ENCODE measurements at regions not wholly inside any gene's neighbourhood (a gene's known extent, or its start where the extent isn't known, plus 50 kb on each side); places are given as distances from the start of the nearest gene placed in this dataset.

- DNase-seq (ENCODE audit: insufficient read length) (no peak), FAIRE-seq (no peak)
- TF ChIP-seq POLR2A (IDR thresholded peaks at IDR 0.05; ENCODE audit: low read depth, low read length): no peak
Observed at GRCh38 chr9:86721226-86721781, 226.0 kb downstream of the GAS1 start.

GRCh38 chr9:86720639-86721225 is 226.6 kb downstream of the GAS1 start:
- TF ChIP-seq POLR2A (IDR thresholded peaks at IDR 0.05; ENCODE audit: low read depth, low read length): no peak
- no peak for TF ChIP-seq POLR2AphosphoS5 (IDR thresholded peaks at IDR 0.05; ENCODE audit: low read depth, low read length)
- no peak for TF ChIP-seq TAF1 (IDR thresholded peaks at IDR 0.05; ENCODE audit: borderline replicate concordance, low read depth, low read length)
- DNase-seq (ENCODE audit: insufficient read length) (no peak), FAIRE-seq (no peak)

- no peak for FAIRE-seq
- TF ChIP-seq POLR2A (IDR thresholded peaks at IDR 0.05; ENCODE audit: low read depth, low read length) (no peak), POLR2AphosphoS5 (IDR thresholded peaks at IDR 0.05; ENCODE audit: low read depth, low read length) (no peak), TAF1 (IDR thresholded peaks at IDR 0.05; ENCODE audit: borderline replicate concordance, low read depth, low read length) (no peak)
- no peak for DNase-seq (ENCODE audit: insufficient read length)
Observed at GRCh38 chr9:86718388-86719049, 228.8 kb downstream of the GAS1 start.

GRCh38 chr9:86716326-86716922 is 230.9 kb downstream of the GAS1 start:
- no peak for FAIRE-seq
- TF ChIP-seq TAF1 (IDR thresholded peaks at IDR 0.05; ENCODE audit: borderline replicate concordance, low read depth, low read length) (no peak), POLR2AphosphoS5 (IDR thresholded peaks at IDR 0.05; ENCODE audit: low read depth, low read length) (no peak), POLR2A (IDR thresholded peaks at IDR 0.05; ENCODE audit: low read depth, low read length) (no peak)
- DNase-seq (ENCODE audit: insufficient read length): no peak

GRCh38 chr9:86714999-86715398 is 232.3 kb downstream of the GAS1 start:
- FAIRE-seq (no peak), DNase-seq (ENCODE audit: insufficient read length) (no peak)
- no peak for TF ChIP-seq POLR2A (IDR thresholded peaks at IDR 0.05; ENCODE audit: low read depth, low read length)
- TF ChIP-seq POLR2AphosphoS5 (IDR thresholded peaks at IDR 0.05; ENCODE audit: low read depth, low read length): no peak
- TF ChIP-seq TAF1 (IDR thresholded peaks at IDR 0.05; ENCODE audit: borderline replicate concordance, low read depth, low read length): no peak

- TF ChIP-seq POLR2AphosphoS5 (IDR thresholded peaks at IDR 0.05; ENCODE audit: low read depth, low read length) (no peak), TAF1 (IDR thresholded peaks at IDR 0.05; ENCODE audit: borderline replicate concordance, low read depth, low read length) (no peak), POLR2A (IDR thresholded peaks at IDR 0.05; ENCODE audit: low read depth, low read length) (no peak)
- DNase-seq (ENCODE audit: insufficient read length) (no peak), FAIRE-seq (no peak)
Observed at GRCh38 chr9:86713970-86714369, 233.3 kb downstream of the GAS1 start.

GRCh38 chr9:86713470-86713869 is 233.8 kb downstream of the GAS1 start:
- DNase-seq (ENCODE audit: insufficient read length) (no peak), FAIRE-seq (no peak)
- no peak for TF ChIP-seq POLR2A (IDR thresholded peaks at IDR 0.05; ENCODE audit: low read depth, low read length)
- no peak for TF ChIP-seq POLR2AphosphoS5 (IDR thresholded peaks at IDR 0.05; ENCODE audit: low read depth, low read length)
- no peak for TF ChIP-seq TAF1 (IDR thresholded peaks at IDR 0.05; ENCODE audit: borderline replicate concordance, low read depth, low read length)

- no peak for FAIRE-seq
- no peak for DNase-seq (ENCODE audit: insufficient read length)
Observed at GRCh38 chr9:86708918-86709835, 238.1 kb downstream of the GAS1 start.

GRCh38 chr9:86707932-86708510 is 239.3 kb downstream of the GAS1 start:
- DNase-seq (ENCODE audit: insufficient read length) (no peak), FAIRE-seq (no peak)

More at GRCh38 chr9:86708918-86709835, 238.1 kb downstream of the GAS1 start:
- TF ChIP-seq TAF1 (IDR thresholded peaks at IDR 0.05; ENCODE audit: borderline replicate concordance, low read depth, low read length) (no peak), POLR2A (IDR thresholded peaks at IDR 0.05; ENCODE audit: low read depth, low read length) (no peak), POLR2AphosphoS5 (IDR thresholded peaks at IDR 0.05; ENCODE audit: low read depth, low read length) (no peak)

GRCh38 chr9:86706391-86706790 is 240.9 kb downstream of the GAS1 start:
- TF ChIP-seq TAF1 (IDR thresholded peaks at IDR 0.05; ENCODE audit: borderline replicate concordance, low read depth, low read length): no peak
- no peak for TF ChIP-seq POLR2AphosphoS5 (IDR thresholded peaks at IDR 0.05; ENCODE audit: low read depth, low read length)
- TF ChIP-seq POLR2A (IDR thresholded peaks at IDR 0.05; ENCODE audit: low read depth, low read length): no peak
- FAIRE-seq (no peak), DNase-seq (ENCODE audit: insufficient read length) (no peak)

More at GRCh38 chr9:86707932-86708510, 239.3 kb downstream of the GAS1 start:
- TF ChIP-seq POLR2A (IDR thresholded peaks at IDR 0.05; ENCODE audit: low read depth, low read length) (no peak), TAF1 (IDR thresholded peaks at IDR 0.05; ENCODE audit: borderline replicate concordance, low read depth, low read length) (no peak), POLR2AphosphoS5 (IDR thresholded peaks at IDR 0.05; ENCODE audit: low read depth, low read length) (no peak)

GRCh38 chr9:86705490-86705889 is 241.8 kb downstream of the GAS1 start:
- no peak for TF ChIP-seq TAF1 (IDR thresholded peaks at IDR 0.05; ENCODE audit: borderline replicate concordance, low read depth, low read length)
- TF ChIP-seq POLR2A (IDR thresholded peaks at IDR 0.05; ENCODE audit: low read depth, low read length): no peak
- TF ChIP-seq POLR2AphosphoS5 (IDR thresholded peaks at IDR 0.05; ENCODE audit: low read depth, low read length): no peak
- FAIRE-seq: no peak
- no peak for DNase-seq (ENCODE audit: insufficient read length)

Data from GM12892 (cell line).